GM12875 (cell line): ENCODE measurements at regions not wholly inside any gene's neighbourhood (a gene's known extent, or its start where the extent isn't known, plus 50 kb on each side); places are given as distances from the start of the nearest gene placed in this dataset.

Experiments used
- H3K4me3 ChIP-seq: one replicate; pipeline ENCODE4 v1.5.1; 2011; ENCODE audit warnings: low read depth, low read length, control low read depth
- CTCF ChIP-seq: IDR thresholded peaks from 2 replicates; pipeline ENCODE4 v1.5.1; 2011; ENCODE audit warnings: low read depth, mild to moderate bottlenecking, control low read depth, inconsistent platforms, low read length, moderate library complexity, borderline replicate concordance; ENCODE audit not compliant: insufficient read depth

DNA sequence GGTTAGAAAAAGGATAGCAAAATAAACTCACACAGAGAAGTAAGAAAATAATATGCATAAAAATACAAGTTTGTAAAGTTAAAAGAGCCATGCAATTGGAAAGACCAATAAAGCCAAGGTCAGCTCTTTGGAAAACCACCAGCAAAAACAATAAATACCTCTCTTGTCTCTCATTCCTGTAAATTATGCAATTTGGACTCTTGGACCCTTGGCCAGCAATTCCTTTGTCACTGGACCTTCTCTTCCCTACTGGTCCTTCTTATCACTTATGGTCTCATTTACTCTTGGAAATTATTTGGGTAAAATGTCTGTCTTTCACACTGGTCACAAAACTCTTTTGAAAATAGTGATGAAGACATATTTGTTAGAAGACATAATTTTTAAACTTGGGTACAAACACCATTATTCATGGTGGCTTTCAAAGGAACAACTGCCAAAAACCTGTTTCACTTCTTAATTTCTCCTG lies 379.5 kb downstream of the TMEM232 start:
- no peak for TF ChIP-seq CTCF
- no peak overlapping the region for H3K4me3 ChIP-seq

DNA sequence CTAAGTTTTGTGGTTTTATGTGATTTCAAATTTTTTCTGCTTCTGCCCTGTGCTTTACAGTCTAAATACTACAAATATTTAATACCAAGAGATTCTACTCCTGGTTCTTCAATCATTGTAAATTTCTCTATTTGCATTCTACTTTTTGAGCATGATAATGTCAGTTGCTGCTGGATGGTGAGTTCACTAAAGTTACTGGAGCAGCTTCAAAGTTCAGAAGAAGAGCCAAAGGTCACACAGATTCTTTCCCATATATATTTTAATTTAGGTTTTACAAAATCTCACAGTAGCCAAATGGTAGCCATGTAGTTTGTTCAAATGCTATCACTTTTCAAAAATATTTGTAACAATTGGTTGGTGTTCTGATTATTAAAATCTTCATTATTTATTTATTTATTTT lies 378.7 kb downstream of the TMEM232 start:
- TF ChIP-seq CTCF = no peak
- H3K4me3 ChIP-seq = no peak overlapping the region

- H3K4me3 ChIP-seq = no peak overlapping the region
- TF ChIP-seq CTCF = no peak
These were observed 375.0 kb downstream of the TMEM232 start for GRCh38 chr5:110351430-110351829.

DNA sequence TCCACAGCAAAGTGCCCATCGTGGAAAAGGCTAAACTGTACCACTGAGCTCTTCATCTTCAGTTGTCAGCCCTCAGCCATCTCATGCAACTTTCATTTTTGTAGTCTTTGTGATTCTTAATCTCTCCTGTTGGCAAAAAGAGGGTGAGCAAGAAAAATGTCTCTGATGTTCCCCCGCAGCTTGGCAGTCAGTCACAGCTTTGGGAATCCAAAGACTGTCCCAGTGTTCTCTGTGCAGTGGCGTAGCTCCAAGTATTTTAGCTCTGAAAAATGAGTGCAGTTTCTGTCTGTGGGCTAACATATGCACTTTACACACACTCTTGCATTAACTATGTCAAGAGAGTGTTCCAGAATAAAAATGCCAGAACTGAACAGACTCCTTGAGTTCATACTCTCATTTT lies 372.2 kb downstream of the TMEM232 start:
- H3K4me3 ChIP-seq = no peak overlapping the region
- TF ChIP-seq CTCF = no peak

- no peak overlapping the region for H3K4me3 ChIP-seq
- TF ChIP-seq CTCF = no peak
These were observed 371.4 kb downstream of the TMEM232 start for GRCh38 chr5:110354915-110355644.

DNA sequence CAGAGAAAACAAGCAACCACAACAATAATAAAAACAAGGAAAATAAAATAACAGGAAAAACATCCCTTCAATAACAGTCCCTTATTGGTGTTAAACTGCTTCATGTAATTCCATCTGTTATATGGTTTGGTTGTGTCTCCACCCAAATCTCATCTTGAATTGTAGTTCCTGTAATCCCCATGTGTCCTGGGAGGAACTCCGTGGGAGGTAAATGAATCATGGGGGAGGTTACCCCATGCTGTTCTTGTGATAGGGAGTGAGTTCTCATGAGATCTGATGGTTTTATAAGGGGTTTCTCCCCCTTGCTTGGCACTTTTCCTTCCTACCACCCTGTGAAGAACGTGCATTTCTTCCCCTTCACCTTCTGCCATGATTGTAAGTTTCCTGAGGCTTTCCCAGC lies 369.8 kb downstream of the TMEM232 start:
- TF ChIP-seq CTCF = no peak
- H3K4me3 ChIP-seq = no peak overlapping the region

GRCh38 chr5:110359221-110359620 lies 367.2 kb downstream of the TMEM232 start:
- no peak overlapping the region for H3K4me3 ChIP-seq
- no peak for TF ChIP-seq CTCF
